Osteocyte (in vitro differentiated cells): ENCODE measurements at regions not wholly inside any gene's neighbourhood (a gene's known extent, or its start where the extent isn't known, plus 50 kb on each side); places are given as distances from the start of the nearest gene placed in this dataset.
A peak's percentile ranks its signal among the peaks of the same experiment; 100 is the strongest.

ENCODE experiments used
- DNase-seq: peaks from one replicate; pipeline ENCODE4 v3.0.0; 2021; ENCODE audit warnings: mixed read lengths; ENCODE audit not compliant: unreplicated experiment; ENCODE audit errors: extremely low spot score
- H3K27ac Mint-ChIP-seq: one replicate; pipeline ENCODE4 v1.8.0; 2021; ENCODE audit warnings: mild to moderate bottlenecking, mixed read lengths; ENCODE audit not compliant: unreplicated experiment
- H3K27me3 Mint-ChIP-seq: one replicate; pipeline ENCODE4 v1.8.0; 2021; ENCODE audit warnings: mixed read lengths; ENCODE audit not compliant: unreplicated experiment
- H3K36me3 Mint-ChIP-seq: one replicate; pipeline ENCODE4 v1.8.0; 2021; ENCODE audit warnings: mixed read lengths; ENCODE audit not compliant: unreplicated experiment
- H3K4me1 Mint-ChIP-seq: one replicate; pipeline ENCODE4 v1.8.0; 2021; ENCODE audit warnings: mixed read lengths; ENCODE audit not compliant: unreplicated experiment
- H3K4me3 Mint-ChIP-seq: one replicate; pipeline ENCODE4 v1.8.0; 2021; ENCODE audit warnings: mild to moderate bottlenecking, moderate library complexity, mixed read lengths; ENCODE audit not compliant: unreplicated experiment
- H3K9me3 Mint-ChIP-seq: one replicate; pipeline ENCODE4 v1.8.0; 2021; ENCODE audit warnings: mixed read lengths; ENCODE audit not compliant: unreplicated experiment
- TF ChIP-seq, protein P1 (sequence below): fragments of 200-600 bp; sonication (generic); IDR thresholded peaks from 2 replicates; pipeline ENCODE4 v1.5.0; 2021; ENCODE audit warnings: antibody characterized with exemption, mild to moderate bottlenecking, moderate library complexity

- H3K27ac Mint-ChIP-seq = no peak overlapping the region
- H3K36me3 Mint-ChIP-seq = no peaks in the 10 kb centered on the region
- no peak overlapping the region for H3K4me3 Mint-ChIP-seq
- TF ChIP-seq, protein P1, sequence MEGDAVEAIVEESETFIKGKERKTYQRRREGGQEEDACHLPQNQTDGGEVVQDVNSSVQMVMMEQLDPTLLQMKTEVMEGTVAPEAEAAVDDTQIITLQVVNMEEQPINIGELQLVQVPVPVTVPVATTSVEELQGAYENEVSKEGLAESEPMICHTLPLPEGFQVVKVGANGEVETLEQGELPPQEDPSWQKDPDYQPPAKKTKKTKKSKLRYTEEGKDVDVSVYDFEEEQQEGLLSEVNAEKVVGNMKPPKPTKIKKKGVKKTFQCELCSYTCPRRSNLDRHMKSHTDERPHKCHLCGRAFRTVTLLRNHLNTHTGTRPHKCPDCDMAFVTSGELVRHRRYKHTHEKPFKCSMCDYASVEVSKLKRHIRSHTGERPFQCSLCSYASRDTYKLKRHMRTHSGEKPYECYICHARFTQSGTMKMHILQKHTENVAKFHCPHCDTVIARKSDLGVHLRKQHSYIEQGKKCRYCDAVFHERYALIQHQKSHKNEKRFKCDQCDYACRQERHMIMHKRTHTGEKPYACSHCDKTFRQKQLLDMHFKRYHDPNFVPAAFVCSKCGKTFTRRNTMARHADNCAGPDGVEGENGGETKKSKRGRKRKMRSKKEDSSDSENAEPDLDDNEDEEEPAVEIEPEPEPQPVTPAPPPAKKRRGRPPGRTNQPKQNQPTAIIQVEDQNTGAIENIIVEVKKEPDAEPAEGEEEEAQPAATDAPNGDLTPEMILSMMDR = no peak
- no peak for DNase-seq
- H3K4me1 Mint-ChIP-seq = peaks cover 18% of the 10 kb centered on the region
- no peaks in the 10 kb centered on the region for H3K27me3 Mint-ChIP-seq
- H3K9me3 Mint-ChIP-seq = peaks cover 10% of the 10 kb centered on the region
Observed at GRCh38 chr4:66628146-66628545, 917.2 kb downstream of the CENPC start.

- Mint-ChIP-seq H3K36me3 (no peaks in the 10 kb centered on the region), H3K27me3 (no peaks in the 10 kb centered on the region), H3K4me1 (peaks cover 4% of the 10 kb centered on the region), H3K27ac (no peak overlapping the region), H3K9me3 (peaks cover 14% of the 10 kb centered on the region), H3K4me3 (no peak overlapping the region)
- TF ChIP-seq, protein P1 = no peak
- DNase-seq = no peak
Observed at GRCh38 chr4:66625480-66625879, 919.8 kb downstream of the CENPC start.

DNA sequence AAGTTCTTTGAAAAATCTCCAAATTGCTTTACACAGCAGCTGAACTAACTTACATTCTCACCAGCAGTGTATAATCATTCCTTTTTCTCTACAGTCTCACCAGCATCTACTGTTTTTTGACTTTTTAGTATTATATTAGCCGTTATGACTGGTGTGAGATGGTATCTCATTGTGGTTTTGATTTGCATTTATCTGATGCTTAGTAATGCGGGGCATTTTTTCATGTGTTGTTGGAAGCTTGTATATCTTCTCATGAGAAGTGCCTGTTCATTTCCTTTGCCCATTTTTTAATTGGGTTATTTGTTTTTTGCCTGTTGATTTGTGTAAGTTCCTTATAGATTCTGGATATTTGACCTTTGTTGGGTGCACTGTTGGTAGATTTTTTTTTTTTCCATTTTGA, 931.7 kb downstream of the CENPC start:
- TF ChIP-seq, protein P1 = no peak
- DNase-seq = no peak
- Mint-ChIP-seq H3K4me1 (peaks cover 21% of the 10 kb centered on the region), H3K27ac (no peak overlapping the region), H3K9me3 (peaks cover 54% of the 10 kb centered on the region), H3K4me3 (no peak overlapping the region), H3K27me3 (no peaks in the 10 kb centered on the region), H3K36me3 (peaks cover 36% of the 10 kb centered on the region)

- TF ChIP-seq, protein P1 = no peak
- peaks cover 14% of the 10 kb centered on the region for H3K9me3 Mint-ChIP-seq
- H3K4me3 Mint-ChIP-seq = no peak overlapping the region
Observed at GRCh38 chr4:66609014-66609413, 936.3 kb downstream of the CENPC start.

DNA sequence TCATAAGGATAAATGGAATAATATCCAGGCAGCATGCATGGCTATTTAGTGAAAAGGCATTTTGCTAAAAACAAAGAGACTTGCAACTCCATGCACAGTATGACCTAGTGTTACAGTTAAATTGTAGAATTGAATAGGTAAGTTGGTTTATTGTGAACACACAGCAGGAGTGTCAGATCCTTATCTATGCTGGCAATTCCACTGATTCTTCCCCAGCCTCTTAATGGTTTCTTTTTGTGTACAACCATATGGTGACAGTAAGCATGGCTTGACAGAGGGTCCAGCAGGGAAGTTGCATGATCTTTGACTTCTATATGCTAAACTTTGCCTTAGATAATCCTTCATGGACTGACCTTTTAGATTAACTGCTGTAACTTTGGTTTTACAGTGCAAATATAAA, 936.6 kb upstream of the EPHA5 start:
- H3K4me3 Mint-ChIP-seq = no peak overlapping the region

More at GRCh38 chr4:66609014-66609413, 936.3 kb downstream of the CENPC start:
- H3K36me3 Mint-ChIP-seq = peaks cover 8% of the 10 kb centered on the region
- H3K27me3 Mint-ChIP-seq = no peaks in the 10 kb centered on the region
- H3K27ac Mint-ChIP-seq = peak overlapping the region; percentile 83
- no peak for DNase-seq
- H3K4me1 Mint-ChIP-seq = peaks cover 44% of the 10 kb centered on the region

More for the DNA sequence above, 936.6 kb upstream of the EPHA5 start:
- Mint-ChIP-seq H3K9me3 (peaks cover 5% of the 10 kb centered on the region), H3K27ac (no peak overlapping the region), H3K27me3 (no peaks in the 10 kb centered on the region), H3K36me3 (peaks cover 2% of the 10 kb centered on the region), H3K4me1 (peaks cover 46% of the 10 kb centered on the region)
- no peak for DNase-seq
- TF ChIP-seq, protein P1 = no peak
